Muscle of leg (tissue), 3 donors: ENCODE measurements at regions not wholly inside any gene's neighbourhood (a gene's known extent, or its start where the extent isn't known, plus 50 kb on each side); places are given as distances from the start of the nearest gene placed in this dataset.
A peak's percentile ranks its signal among the peaks of the same experiment; 100 is the strongest.

ENCODE experiments used
- DNase-seq: peaks from one replicate; pipeline ENCODE4 v3.0.0; 2013
- H3K27ac ChIP-seq: one replicate; pipeline ENCODE4 v1.5.1; 2013; ENCODE audit warnings: mild to moderate bottlenecking, low read length, control low read depth
- H3K27me3 ChIP-seq: one replicate; pipeline ENCODE4 v1.6.1; 2013; ENCODE audit warnings: low read length; ENCODE audit not compliant: control insufficient read depth, insufficient read depth
- H3K36me3 ChIP-seq: one replicate; pipeline ENCODE4 v1.6.1; 2013; ENCODE audit warnings: low read length; ENCODE audit not compliant: control insufficient read depth, insufficient read depth
- H3K4me1 ChIP-seq: one replicate; pipeline ENCODE4 v1.6.1; 2013; ENCODE audit warnings: low read length; ENCODE audit not compliant: control insufficient read depth, insufficient read depth
- H3K4me3 ChIP-seq: one replicate; pipeline ENCODE4 v1.5.1; 2013; ENCODE audit warnings: low read length, control low read depth
- H3K9me3 ChIP-seq: replicated peaks from 2 replicates; pipeline ENCODE4 v1.6.1; 2013; ENCODE audit warnings: low read depth, low read length; ENCODE audit not compliant: control insufficient read depth
- WGBS: methylation state at CpG from one replicate; pipeline ENCODE4 v1.1.5; 2013; ENCODE audit warnings: missing lambda C conversion rate; ENCODE audit not compliant: insufficient coverage; 5-methylcytosine and 5-hydroxymethylcytosine counted together

DNA sequence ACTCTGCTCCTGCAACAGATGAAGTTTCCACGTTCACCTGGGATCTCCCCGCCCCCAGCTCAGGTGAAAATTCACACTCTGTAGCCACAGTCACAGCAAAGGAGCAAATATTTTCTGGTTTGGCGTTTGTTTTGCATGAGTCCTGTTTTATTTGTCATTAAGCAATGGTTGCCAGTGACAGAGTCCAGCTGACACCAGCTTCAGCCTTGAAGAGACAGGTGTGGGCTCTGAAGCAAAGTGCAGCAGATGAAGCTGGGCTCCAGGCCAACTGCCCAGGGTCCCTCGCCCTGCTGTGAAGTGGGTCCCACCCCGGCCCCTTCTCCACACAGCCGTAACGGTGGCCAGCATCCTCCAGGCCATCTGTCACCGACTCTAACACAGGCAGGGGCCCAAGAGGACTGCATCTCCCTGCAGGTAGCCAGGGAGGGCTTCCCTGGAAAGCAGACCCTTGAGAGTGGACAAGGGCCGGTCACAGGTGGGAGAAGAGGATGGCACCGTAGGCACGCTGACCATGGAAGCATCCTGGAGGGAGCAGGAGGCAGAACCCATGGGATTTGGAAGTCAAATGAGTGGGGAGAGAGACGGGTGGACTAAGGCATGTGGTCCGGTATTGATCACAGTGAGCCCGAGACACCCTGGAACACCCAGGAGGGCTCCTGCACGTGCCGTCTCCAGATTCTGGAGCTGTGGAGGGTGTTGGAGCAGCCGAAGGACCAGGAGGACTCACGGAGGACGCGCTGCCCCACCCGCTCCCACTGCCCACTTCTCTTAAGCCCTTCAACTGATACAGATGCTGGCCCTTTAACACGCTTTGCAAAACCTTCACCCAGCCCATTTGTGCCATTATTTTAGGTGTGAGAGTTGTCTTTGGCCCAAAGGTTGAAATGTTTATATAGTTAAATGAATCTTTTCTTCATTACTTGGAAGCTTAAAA is 294.5 kb downstream of the BRD1 start:
- Histone ChIP-seq H3K9me3 (no peaks in the 10 kb centered on the region), H3K36me3 (no peaks in the 10 kb centered on the region), H3K27me3 (peaks cover 10% of the 10 kb centered on the region), H3K4me1 (peaks cover 23% of the 10 kb centered on the region), H3K4me3 (no peak overlapping the region), H3K27ac (no peak overlapping the region)
- WGBS: 66% methylated on average over 10 of the region's 22 CpGs
- DNase-seq: peak; percentile 24

DNA sequence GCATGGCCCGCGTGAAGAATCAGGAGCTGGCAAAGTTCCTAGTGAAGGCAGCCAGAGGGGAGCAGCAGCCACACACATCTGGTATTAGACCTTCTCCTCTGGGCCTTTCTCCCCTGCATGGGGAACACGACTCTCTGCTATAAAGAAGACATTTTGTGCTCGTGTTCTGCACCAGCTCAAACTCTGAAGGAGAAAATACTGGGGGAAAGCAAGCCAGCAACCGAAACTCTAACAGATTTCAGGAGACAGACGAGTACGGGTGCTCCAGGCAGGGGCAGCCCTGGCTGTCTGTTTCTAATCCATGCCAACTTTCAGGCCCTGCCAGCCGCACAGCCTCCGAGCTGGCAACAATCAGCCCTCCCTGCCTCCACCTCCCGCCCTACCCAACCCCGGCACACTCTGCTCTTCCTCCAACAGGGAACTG is 296.3 kb downstream of the BRD1 start:
- Histone ChIP-seq H3K27me3 (peaks cover 10% of the 10 kb centered on the region), H3K27ac (no peak overlapping the region), H3K36me3 (no peaks in the 10 kb centered on the region), H3K9me3 (no peaks in the 10 kb centered on the region), H3K4me1 (peaks cover 23% of the 10 kb centered on the region), H3K4me3 (no peak overlapping the region)
- 56% methylated on average over 10 of the region's 11 CpGs for WGBS
- DNase-seq: peak; percentile 53

DNA sequence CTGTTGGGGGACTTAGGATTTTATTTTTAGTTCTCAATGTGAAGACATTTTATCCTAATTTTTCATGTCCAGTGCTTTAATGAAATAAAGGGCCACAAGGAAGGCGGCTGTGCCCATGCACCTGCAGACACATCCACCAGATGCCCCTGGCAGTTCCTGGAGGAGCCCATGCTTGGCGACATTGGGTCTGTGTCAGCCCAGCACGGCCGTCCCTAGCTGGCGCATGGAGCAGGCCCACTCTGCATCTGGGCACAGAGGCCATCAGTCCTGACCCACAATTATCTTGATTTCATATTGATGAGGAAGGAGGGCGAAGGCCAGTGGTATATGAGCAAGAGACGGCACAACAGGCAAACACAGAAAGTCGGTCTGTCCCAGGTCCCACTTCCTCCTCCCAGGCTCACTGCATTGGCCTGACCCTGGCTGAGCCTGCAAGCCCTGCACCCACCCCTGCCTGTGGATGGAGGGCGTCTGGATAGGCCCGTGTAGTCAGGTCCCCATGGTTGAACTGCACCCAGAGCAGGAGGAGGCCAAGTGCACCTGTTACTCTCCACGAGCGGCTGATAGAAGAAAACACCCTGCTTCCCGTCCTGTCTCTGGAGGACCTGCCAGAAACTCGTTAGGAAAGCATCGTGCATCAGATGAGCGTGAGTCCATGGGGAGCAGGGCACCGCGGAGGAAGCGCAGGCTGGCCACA is 296.9 kb downstream of the BRD1 start:
- no peak for DNase-seq
- Histone ChIP-seq H3K27ac (no peak overlapping the region), H3K4me3 (no peak overlapping the region), H3K4me1 (peaks cover 26% of the 10 kb centered on the region), H3K9me3 (no peaks in the 10 kb centered on the region), H3K27me3 (peaks cover 10% of the 10 kb centered on the region), H3K36me3 (no peaks in the 10 kb centered on the region)
- WGBS: 56% methylated on average over 17 of the region's 19 CpGs

DNA sequence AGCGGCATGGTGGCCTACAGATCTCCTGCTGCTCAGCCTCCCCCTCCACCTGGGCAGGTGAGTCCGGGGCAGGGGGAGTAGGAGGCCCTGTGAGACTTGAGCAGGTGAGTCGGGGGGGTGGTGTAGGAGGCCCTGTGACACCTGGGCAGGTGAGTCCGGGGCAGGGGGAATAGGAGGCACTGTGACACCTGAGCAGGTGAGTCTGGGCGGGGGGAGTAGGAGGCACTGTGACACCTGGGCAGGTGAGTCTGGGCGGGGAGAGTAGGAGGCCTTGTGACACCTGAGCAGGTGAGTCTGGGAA is 299.3 kb downstream of the BRD1 start:
- Histone ChIP-seq H3K9me3 (no peaks in the 10 kb centered on the region), H3K4me3 (no peak overlapping the region), H3K4me1 (peaks cover 43% of the 10 kb centered on the region), H3K27me3 (peaks cover 3% of the 10 kb centered on the region), H3K36me3 (no peaks in the 10 kb centered on the region), H3K27ac (no peak overlapping the region)
- DNase-seq: no peak
- 90% methylated on average over 4 of the region's 6 CpGs for WGBS

DNA sequence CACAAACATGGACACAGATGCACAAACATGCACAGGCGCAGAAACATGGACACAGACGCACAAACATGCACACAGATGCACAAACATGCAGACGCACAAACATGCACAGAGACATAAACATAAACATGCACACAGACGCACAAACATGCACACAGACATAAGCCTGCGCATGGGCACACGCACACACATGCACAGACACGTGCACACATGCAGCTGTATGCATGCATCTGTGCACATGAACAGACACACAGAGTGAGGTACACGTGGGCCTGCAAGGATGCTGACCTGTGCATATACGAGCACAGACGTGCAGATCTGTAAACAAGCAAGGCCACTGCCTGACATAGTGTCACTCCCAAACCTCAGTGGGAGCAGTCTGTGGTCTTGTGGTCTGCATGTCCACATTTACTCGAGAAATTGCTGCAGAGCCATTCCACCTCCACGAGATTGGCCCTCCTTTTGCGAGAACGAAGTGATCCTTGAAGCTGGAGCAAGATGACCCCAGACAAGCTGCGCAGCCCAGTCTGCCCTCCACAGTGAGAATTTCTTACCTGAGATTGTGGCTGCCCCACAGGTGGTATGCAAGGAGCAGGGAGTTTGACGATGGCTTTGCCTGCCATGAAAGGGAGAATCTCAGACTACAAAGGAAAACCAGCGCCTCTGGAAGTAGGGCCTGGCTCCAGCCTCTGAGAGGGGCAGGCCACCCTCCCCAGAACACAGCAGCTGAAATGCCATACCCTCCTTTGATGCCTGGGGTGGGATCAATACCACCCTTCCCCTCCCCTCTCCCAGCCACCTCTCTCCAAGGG is 299.9 kb downstream of the BRD1 start:
- WGBS: 76% methylated on average over 16 of the region's 17 CpGs
- Histone ChIP-seq H3K27ac (no peak overlapping the region), H3K9me3 (no peaks in the 10 kb centered on the region), H3K4me1 (peaks cover 45% of the 10 kb centered on the region), H3K27me3 (peaks cover 3% of the 10 kb centered on the region), H3K4me3 (no peak overlapping the region), H3K36me3 (no peaks in the 10 kb centered on the region)
- DNase-seq: no peak

DNA sequence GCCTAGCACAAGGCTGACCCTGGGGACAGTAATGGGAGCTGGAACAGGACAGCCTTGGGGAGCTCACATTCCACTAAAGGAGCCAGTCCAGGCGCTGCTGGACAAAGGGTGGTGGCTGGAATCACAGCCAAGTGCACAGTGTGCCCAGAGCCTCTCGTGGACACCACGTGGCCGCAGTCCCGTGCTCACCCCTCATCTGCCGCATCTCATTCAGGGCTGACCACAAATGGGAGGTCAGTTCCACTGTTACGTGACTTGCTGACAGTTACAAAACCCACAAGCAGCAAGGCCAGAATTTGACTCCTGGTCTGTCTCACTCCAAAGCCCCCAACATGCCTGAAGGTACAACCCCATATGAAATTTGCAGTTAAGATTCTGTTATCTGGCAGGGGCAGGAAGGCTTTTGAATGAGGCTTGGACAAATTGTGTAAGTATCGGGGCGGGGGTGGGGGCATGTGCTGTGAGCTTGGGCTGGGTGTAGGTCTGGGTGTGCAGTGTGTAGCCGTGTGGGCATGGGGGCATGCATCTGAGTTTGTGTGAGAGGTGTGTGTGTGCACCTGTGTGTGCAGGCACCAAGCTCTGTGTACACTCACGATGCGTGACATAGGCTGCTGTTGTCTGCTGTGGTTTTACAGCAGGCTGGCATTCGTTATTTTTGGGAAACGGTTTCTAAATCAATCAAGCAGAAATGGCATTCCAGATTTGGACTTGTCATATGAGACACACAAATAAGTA is 301.7 kb downstream of the BRD1 start:
- 55% methylated on average over 11 of the region's 14 CpGs for WGBS
- Histone ChIP-seq H3K27me3 (peaks cover under 1% of the 10 kb centered on the region), H3K4me3 (no peak overlapping the region), H3K36me3 (no peaks in the 10 kb centered on the region), H3K27ac (no peak overlapping the region), H3K4me1 (peaks cover 39% of the 10 kb centered on the region), H3K9me3 (no peaks in the 10 kb centered on the region)
- peak; percentile 42 for DNase-seq

DNA sequence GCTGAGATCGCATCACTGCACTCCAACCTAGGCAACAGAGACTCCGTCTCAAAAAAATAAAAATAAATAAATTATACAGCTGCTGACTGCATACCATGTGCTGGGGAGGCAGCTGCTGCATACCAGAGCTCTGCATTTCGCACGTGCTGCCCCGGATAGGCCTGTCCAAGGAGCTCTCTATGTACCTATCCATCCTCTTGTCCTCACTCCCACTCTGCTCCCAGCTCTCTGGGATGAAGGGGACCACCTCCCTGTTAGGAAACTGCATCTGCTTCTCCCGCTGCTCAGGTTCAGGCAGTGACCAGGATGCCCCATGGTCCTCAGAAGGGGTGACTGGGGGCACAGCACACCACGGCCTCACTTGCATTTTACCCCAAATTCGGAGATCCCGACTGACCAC is 302.3 kb downstream of the BRD1 start:
- H3K9me3 ChIP-seq: peaks cover 4% of the 10 kb centered on the region
- no peak overlapping the region for H3K27ac ChIP-seq
- H3K4me1 ChIP-seq: peaks cover 35% of the 10 kb centered on the region
- DNase-seq: peak; percentile 38
- H3K36me3 ChIP-seq: no peaks in the 10 kb centered on the region
- no peaks in the 10 kb centered on the region for H3K27me3 ChIP-seq
- 65% methylated on average over 6 of the region's 9 CpGs for WGBS
- H3K4me3 ChIP-seq: no peak overlapping the region

DNA sequence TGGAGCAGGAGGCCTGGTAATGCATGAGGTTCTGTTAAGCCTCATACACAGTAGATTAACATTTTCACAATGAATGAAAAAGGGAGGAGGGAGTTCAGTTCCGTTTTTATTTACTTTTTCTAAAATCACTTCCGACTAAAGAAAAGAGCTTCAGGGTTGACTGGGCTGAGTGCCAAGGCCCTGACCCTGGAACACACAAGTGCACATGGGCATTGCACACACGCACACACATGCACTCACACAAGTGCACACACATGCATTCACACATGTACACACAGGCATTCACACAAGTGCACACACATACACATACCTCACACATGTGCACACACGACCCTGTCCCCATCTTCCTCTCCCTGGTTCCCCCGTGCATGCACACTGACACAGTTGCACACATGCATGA is 303.3 kb downstream of the BRD1 start:
- Histone ChIP-seq H3K27ac (no peak overlapping the region), H3K36me3 (no peaks in the 10 kb centered on the region), H3K27me3 (no peaks in the 10 kb centered on the region), H3K9me3 (peaks cover 6% of the 10 kb centered on the region), H3K4me3 (no peak overlapping the region), H3K4me1 (peaks cover 35% of the 10 kb centered on the region)
- 55% methylated on average over 4 of the region's 5 CpGs for WGBS
- peak; percentile 16 for DNase-seq

DNA sequence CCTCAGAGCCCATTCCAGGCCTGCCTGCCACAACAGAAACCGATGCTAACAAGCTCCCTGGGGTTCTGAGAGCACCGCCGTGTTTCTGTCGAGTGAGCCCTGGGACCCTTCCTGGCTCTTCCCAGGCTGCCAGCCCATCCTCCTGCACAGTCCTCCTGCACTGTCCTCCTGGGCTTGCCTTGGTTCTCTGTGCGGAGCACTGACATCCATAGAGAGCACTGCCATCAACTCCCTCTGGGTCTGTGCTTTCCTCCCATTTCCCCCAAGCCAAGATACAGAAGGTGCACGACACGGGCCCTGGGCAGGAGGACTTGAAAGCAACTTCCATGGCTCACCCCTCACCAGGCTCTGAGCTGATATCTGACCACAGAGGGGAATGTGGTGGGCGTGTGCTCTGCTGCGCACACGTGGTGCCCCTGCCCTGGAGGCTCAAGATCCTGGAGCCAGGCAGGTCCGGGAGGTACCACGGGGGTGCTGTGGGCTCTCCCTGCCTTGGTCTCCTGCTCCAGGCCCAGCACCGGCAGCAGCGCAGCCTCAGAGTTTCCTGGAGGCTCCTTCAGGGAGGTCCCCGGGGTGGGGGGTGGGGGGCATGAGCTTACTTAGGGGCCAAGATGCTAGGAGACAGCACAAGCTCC is 304.2 kb downstream of the BRD1 start:
- peaks cover 2% of the 10 kb centered on the region for H3K27me3 ChIP-seq
- WGBS: 58% methylated on average over 15 of the region's 15 CpGs
- no peak for DNase-seq

More for the DNA sequence above, 304.2 kb downstream of the BRD1 start:
- H3K36me3 ChIP-seq: no peaks in the 10 kb centered on the region
- H3K27ac ChIP-seq: no peak overlapping the region
- H3K4me1 ChIP-seq: peaks cover 35% of the 10 kb centered on the region
- no peak overlapping the region for H3K4me3 ChIP-seq
- H3K9me3 ChIP-seq: peaks cover 6% of the 10 kb centered on the region
